Stomach (tissue), 4 donors: ENCODE measurements at regions not wholly inside any gene's neighbourhood (a gene's known extent, or its start where the extent isn't known, plus 50 kb on each side); places are given as distances from the start of the nearest gene placed in this dataset.

ENCODE experiments used
- POLR2A ChIP-seq, 4 donors: fragments of 450-650 bp; IDR thresholded peaks; one replicate each; pipeline ENCODE4 v1.6.1; 2016; ENCODE audit warnings: antibody characterized with exemption in 4 of 4, control low read depth in 2 of 4, mild to moderate bottlenecking in 1 of 4, moderate library complexity in 1 of 4
- TF ChIP-seq, protein P1 (sequence below), 7 experiments: fragments of 450-650 bp in 4 of 7; fragments of 200-600 bp in 3 of 7; sonication (generic) in 3 of 7; IDR thresholded peaks; one replicate each; pipeline ENCODE4 v1.5.1; 2016 to 2019; ENCODE audit warnings: antibody characterized with exemption in 7 of 7, control low read depth in 2 of 7, mild to moderate bottlenecking in 1 of 7

GRCh38 chr4:37517326-37517725 is 168.8 kb downstream of the RELL1 start:
- TF ChIP-seq POLR2A (IDR thresholded peaks at IDR 0.05) = no peak
- TF ChIP-seq, protein P1, sequence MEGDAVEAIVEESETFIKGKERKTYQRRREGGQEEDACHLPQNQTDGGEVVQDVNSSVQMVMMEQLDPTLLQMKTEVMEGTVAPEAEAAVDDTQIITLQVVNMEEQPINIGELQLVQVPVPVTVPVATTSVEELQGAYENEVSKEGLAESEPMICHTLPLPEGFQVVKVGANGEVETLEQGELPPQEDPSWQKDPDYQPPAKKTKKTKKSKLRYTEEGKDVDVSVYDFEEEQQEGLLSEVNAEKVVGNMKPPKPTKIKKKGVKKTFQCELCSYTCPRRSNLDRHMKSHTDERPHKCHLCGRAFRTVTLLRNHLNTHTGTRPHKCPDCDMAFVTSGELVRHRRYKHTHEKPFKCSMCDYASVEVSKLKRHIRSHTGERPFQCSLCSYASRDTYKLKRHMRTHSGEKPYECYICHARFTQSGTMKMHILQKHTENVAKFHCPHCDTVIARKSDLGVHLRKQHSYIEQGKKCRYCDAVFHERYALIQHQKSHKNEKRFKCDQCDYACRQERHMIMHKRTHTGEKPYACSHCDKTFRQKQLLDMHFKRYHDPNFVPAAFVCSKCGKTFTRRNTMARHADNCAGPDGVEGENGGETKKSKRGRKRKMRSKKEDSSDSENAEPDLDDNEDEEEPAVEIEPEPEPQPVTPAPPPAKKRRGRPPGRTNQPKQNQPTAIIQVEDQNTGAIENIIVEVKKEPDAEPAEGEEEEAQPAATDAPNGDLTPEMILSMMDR (IDR thresholded peaks at IDR 0.05) = no peak
